RWPE1 (cell line): ENCODE measurements at regions not wholly inside any gene's neighbourhood (a gene's known extent, or its start where the extent isn't known, plus 50 kb on each side); places are given as distances from the start of the nearest gene placed in this dataset.

Source experiments
- CTCF ChIA-PET: fragments of 350-600 bp; sonication (Branson Sonifier 250); formaldehyde crosslinking; extraction: SDS; loops from one replicate; lab custom pipeline; 2021; lab: Yijun Ruan, JAX
- POLR2A ChIA-PET: fragments of 400-600 bp; formaldehyde crosslinking; extraction: SDS; loops from one replicate; lab custom pipeline; 2020; ENCODE audit warnings: antibody characterized with exemption; ENCODE audit not compliant: low non-redundant PET; lab: Yijun Ruan, JAX
- DNase-seq: peaks from one replicate; pipeline ENCODE4 v3.0.0; 2012; ENCODE audit warnings: low spot score
- H3K27ac ChIP-seq: fragments of 450-650 bp; 2 replicates; pipeline ENCODE4 v1.5.1; 2017
- TF ChIP-seq, protein P1 (sequence below): fragments of 450-650 bp; conservative IDR thresholded peaks from 2 replicates; pipeline ENCODE4 v1.5.1; 2017; ENCODE audit warnings: low read depth, mild to moderate bottlenecking

DNA sequence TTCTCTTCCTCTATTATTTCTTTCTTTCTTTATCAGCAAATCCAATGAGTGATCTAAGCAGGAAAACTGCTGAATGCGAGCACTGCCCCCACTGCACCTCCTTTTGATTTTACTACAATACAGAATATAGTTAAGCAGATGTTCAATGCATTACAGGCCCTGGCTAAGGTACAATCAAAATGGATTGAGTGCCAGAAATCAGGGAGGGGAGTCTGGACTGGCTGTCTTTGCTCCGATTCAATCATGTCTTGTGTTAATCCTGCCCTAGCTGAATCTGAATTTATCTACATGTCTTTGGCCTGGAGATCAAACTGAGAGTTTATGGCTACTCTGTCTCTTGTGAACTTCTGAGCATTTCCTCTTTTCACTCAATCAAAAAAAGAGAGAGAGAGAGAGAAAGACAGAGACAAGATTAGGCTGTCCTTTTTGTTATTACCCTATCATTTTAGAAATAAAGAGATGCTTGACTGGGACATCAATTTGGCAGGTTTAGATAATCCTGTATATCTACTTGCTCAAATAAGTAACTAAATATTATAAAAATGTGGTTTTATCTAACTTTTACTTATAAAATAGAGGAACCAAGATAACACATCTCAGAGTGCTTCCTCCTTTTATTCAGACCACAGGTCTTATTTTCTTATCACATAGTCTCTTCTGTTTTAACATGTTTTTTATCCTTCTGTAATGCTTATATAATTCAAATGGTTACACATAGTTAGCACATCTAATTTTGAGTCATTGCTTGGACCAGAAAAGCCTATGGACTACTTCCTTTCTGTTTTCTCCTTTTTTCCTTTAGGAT, 656.2 kb downstream of the KCNJ2 start:
- no peak for DNase-seq
- CTCF ChIA-PET: no interaction called here
- TF ChIP-seq, protein P1, sequence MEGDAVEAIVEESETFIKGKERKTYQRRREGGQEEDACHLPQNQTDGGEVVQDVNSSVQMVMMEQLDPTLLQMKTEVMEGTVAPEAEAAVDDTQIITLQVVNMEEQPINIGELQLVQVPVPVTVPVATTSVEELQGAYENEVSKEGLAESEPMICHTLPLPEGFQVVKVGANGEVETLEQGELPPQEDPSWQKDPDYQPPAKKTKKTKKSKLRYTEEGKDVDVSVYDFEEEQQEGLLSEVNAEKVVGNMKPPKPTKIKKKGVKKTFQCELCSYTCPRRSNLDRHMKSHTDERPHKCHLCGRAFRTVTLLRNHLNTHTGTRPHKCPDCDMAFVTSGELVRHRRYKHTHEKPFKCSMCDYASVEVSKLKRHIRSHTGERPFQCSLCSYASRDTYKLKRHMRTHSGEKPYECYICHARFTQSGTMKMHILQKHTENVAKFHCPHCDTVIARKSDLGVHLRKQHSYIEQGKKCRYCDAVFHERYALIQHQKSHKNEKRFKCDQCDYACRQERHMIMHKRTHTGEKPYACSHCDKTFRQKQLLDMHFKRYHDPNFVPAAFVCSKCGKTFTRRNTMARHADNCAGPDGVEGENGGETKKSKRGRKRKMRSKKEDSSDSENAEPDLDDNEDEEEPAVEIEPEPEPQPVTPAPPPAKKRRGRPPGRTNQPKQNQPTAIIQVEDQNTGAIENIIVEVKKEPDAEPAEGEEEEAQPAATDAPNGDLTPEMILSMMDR: no peak
- POLR2A ChIA-PET: no interaction called here
- no peak overlapping the region for H3K27ac ChIP-seq

- CTCF ChIA-PET: no interaction called here
- DNase-seq: no peak
- TF ChIP-seq, protein P1: no peak
- POLR2A ChIA-PET: no interaction called here
- no peak overlapping the region for H3K27ac ChIP-seq
These were observed 660.5 kb downstream of the KCNJ2 start for GRCh38 chr17:70829876-70830275.

- POLR2A ChIA-PET: no interaction called here
- TF ChIP-seq, protein P1: no peak
- CTCF ChIA-PET: no interaction called here
These were observed 664.7 kb downstream of the KCNJ2 start for GRCh38 chr17:70834039-70834438.

GRCh38 chr17:70848785-70849184, 679.5 kb downstream of the KCNJ2 start:
- ChIA-PET POLR2A (no interaction called here), CTCF (interaction anchor here (0.6 kb wide), 1 partner anchor 47 kb away, joined by 3 read pairs; no protein-coding TSS in a partner anchor)
- TF ChIP-seq, protein P1: no peak
- H3K27ac ChIP-seq: no peak overlapping the region
- DNase-seq: peak; percentile 2

More at GRCh38 chr17:70834039-70834438, 664.7 kb downstream of the KCNJ2 start:
- no peak overlapping the region for H3K27ac ChIP-seq
- no peak for DNase-seq

DNA sequence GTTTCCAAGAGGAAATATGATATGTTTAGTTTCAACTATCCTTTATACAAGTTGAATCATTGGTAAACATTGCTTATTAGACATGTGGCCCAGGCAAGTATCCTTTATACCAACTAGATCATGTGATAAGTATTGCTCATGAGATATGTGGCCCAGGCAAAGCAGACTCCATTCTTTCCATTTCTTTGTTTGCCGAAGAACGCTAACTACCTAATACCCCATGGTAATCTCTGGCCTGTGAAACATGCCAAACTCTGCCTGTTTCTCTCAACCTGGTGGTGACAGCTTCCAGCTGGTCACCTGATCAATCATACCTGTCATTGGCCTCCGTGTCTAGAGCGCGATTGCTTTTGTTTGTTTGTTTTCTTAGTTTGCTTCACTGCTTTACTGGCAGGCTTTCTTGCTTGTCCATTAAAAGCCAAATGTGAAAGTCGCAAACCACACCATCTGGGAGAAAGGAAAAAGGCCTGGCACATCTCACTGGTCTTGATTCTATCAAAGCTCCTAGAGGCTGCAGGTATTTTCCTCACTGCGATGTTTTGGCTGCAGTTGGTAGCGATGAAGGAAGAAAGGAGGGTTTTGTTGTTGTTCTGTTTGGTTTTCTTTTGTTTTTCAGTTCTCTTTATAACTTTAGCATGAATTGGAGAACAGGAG, 686.2 kb downstream of the KCNJ2 start:
- TF ChIP-seq, protein P1: no peak
- POLR2A ChIA-PET: no interaction called here
- H3K27ac ChIP-seq: no peak overlapping the region
- CTCF ChIA-PET: interaction anchor here (0.6 kb wide), 1 partner anchor 949 kb away, joined by 3 read pairs; no protein-coding TSS in a partner anchor
- DNase-seq: peak; percentile 3

GRCh38 chr17:70857351-70857750, 688.0 kb downstream of the KCNJ2 start:
- TF ChIP-seq, protein P1: no peak
- CTCF ChIA-PET: no interaction called here
- no peak overlapping the region for H3K27ac ChIP-seq
- POLR2A ChIA-PET: no interaction called here
- DNase-seq: no peak
